DMS79 (cell line): ENCODE measurements at regions not wholly inside any gene's neighbourhood (a gene's known extent, or its start where the extent isn't known, plus 50 kb on each side); places are given as distances from the start of the nearest gene placed in this dataset.

Experiments
- DNase-seq: peaks from one replicate; lab custom pipeline; 2025; lab: John Stamatoyannopoulos, UW

DNA sequence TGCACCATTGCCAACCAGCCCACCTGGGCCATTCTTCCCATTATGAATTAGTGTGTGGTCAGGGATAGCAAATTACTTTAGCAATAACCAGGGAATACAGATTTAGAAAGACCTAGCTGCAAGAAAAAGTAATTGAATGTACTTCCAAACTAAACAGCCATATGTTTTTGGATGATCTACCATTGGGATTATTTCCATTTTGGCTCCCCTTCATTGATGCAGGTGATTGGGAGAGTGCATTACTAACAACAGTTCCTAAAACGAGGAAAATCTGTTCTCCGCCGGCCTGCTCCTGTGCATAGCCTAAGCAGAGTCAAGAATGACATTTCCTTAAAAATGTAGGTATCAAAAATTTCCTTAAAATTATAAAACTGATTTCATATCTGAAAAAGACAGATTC lies 58.5 kb downstream of the MAIP1 start:
- no peak for DNase-seq

DNA sequence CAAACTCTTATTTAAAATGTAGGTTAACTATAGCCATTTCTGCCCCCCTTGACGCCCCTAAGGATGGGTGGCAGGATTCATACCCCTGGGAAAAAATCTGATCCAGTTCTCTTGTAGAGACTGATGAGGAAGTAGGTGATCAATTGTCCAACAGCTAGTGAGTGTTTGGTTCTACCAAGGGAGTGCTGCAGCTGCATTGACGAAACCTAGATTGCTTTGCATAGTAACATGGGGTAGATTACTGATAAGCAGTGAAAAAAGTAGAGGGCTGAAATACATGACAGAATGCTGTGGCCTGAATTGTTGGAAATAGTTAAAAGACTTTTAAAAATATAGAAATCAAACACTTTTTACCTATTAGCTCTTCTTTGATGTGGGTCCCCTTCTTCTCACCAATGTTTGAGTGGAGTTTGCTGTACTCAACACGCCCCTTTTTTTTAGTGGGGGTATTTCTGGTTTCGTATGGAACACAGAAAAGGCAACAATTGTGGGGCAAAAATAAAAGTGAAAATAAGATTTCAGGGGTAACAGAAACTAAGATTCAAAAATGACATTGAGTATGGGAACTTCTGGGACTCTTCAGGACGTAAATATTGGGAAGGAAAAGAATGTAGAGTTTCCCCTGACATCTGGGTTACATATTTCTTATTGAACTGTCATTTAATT lies 66.2 kb downstream of the MAIP1 start:
- no peak for DNase-seq

DNA sequence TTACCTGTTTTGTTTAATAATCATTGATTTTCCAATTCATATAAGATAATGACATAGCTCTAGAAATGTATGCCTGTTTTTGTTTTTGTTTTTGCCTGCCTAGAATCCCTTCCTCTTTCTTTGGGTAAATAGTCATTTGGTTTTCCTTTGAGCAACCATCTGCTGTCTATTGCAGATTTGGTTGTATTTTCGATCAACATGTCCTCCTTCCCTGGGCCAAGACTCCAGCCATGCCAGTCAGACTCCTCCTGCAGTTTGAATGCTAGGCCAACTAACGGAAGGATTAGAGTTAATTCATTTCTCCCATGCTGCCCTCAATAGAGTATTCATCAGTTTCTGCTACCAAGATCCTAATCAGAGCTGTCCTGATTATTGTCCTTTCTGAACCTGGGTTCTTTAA lies 67.1 kb downstream of the MAIP1 start:
- DNase-seq: no peak

DNA sequence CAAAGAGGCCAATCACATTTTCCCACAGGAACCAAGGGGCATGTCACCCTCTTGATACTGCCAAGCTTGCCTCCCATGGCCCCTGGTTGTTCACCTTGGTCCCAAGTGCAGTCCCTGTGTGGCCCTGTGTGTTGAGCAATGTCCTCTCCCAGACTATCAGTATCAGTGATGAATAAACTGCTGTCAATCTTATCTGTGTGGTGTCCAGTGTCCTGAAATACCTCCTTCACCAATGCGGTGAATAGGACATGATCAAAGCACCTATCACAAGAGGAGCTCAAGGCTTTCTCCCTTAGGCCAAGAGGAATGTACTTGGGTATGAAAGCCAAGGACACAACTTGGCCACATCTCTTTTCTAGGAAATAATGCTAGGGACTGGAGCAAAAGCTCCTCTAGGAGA lies 68.2 kb downstream of the MAIP1 start:
- no peak for DNase-seq

DNA sequence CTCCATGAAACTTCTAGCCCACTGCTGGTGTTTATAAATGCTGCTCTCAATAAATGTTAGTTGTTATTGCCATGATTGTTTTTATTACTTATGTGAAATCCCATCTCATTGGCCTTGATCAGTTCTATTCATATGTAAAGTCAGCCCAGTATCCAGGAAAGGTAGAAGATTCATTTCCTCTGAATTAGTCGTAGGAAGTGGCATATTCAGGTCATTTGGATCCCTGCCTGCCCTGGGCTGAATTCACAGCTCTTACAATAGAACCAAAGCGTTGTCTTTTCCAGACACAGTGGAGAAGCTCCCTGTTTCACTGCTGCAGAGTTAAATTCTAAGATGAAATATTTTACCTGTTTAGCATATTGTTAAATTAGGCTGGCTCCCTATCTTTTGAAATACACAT lies 70.3 kb downstream of the MAIP1 start:
- no peak for DNase-seq

DNA sequence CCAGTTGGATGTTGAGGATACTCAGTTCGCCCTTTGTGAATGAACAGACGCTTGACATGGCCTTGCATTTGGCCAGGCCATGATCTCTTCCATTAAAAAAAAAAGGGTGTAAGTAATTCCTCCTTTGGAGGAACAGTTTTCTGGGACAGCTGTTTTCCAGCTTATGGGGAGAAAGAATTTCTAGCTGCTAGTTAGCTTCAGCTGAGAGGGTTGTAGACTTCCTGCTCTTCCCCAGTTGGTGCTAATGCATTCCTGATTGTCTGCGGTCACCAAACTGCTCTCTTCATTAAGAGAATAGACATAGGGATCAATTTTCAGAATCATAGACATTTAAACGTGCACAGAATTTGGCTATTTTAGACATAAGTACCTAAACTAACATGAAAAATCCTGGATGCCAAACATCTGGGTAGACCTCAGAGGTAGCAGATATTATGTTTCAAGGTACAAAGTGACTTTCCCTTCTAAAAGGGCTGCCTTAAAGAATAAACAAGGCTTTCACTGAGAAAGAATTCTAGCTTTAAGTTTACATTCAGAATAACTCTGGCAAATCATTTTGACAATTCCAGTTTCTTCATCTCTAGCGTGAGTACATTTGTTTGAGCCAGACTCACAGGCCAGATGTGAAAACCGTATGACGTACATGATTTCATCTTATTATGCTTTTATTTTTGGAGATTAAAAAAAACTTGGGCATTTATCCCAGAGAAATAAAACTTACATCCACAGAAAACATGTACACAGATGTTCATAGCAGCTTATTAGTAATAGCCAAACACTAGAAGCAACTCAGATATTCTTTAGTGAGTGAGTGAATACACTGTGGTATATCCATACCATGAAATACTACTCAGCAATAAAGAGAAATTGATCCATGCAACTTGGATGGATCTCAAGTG lies 71.2 kb downstream of the MAIP1 start:
- DNase-seq: no peak

DNA sequence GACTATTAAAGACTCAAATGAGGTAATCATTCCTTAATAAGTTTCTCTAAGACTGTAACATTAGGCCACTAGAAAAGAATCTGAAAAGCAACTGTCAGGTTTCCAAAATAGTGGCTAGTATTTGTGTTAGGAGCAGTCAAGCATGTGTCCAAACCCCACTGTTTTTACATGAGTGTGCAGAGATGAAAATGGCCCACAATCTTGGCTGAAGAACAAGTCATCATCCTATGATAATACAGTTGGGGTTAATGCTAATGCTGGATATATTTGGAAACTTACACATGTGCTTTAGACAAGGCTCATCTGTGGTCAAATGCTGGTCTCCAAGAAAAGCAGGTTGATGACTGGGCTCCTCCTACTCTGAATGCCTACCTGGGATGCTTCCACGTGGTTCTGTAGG lies 73.6 kb downstream of the MAIP1 start:
- DNase-seq: no peak

DNA sequence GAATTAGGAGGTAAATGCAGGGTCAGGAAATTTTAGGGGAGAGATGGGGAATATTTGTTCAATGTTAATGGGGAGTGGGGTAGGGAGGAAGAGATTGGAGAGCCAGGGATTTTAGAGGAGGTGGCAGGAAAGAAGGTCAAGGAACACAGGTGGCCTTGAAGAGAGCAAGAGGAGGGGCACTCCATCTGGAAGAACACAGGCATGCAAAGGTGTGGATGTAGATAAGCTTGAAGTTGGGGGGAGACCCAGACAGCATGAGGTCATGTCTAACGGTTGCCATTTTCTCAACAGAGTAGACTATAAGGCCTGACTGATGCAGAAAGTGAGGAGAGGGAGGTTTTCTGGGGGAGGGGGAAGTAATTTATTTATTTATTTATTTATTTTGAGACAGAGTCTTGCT lies 77.5 kb downstream of the MAIP1 start:
- no peak for DNase-seq

DNA sequence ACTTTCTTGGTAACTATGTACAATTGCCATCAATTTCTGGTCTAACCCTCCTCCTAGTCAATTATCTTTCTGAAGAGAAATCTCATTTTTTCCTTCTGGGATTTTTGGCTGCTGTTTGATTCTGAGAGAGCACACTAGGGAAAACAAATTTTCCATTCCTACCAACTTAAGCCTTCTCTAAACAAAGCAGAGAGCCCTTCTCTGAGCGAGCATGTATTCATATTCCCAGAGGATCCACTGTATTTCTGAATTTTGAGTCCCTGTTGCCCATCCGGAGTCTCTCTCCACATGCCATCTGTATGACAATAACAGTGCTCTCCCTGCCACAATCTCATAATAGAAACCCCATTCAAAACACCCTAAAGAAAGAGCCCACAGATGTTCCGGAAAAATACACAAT lies 78.5 kb downstream of the MAIP1 start:
- no peak for DNase-seq

DNA sequence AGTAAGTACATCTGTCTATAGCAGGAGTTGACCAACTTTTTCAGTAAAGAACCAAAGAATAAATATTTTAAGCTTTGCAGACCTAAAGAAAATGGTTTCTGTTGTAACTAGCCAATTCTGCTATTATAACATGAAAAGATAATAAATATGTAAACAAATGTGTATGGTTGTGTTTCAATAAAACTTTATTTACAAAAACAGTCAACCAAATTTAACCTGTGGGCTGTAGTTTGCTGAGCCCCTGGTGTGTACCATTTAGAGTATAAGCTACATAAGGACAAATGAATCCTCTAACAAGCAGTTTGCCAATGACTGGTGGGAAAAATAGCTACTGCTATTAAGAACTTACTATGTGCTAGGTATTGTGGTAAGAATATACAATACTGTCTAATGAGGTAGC lies 79.4 kb downstream of the MAIP1 start:
- DNase-seq: no peak

DNA sequence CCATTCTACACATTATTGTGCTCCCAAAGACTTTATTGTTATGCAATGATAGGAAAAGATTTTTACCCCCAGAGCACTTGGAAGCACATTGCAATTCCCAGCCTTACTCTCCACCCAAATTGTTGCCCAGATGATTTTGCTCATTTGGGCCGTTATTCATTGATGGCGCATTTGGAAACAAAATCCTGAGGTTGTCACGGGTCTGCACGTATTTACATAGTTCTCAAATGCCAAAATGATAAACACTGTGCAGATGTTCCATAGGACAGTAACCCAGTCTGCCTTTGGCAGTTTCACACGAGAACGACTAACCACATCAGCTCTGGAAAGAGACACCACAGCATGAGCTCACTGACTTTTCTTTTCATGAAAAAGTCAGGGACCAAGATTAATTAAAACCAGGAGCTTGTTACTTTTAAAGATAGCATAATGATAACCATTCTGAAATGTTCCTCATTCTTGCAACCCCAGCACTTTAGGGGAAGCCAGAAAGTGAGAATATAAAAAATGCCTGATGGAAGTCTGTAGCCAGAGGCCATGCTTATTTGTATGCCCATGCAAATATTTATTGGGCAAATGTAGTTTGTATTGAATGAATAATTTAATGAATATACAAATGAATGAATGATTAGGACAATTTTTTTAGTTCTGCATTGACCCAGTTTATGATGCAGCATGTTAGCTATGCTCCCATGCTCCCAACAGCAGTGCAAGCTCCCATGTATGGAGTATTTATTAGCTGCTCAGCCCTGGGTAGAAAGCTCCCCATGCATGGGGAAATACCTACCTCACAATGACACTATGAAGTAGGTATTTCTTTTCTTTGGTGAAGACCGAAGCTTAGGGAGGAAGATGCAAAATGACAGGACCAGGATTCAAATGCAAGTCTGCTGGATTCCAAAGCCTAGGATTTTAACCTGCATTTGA lies 84.6 kb downstream of the MAIP1 start:
- DNase-seq: no peak

DNA sequence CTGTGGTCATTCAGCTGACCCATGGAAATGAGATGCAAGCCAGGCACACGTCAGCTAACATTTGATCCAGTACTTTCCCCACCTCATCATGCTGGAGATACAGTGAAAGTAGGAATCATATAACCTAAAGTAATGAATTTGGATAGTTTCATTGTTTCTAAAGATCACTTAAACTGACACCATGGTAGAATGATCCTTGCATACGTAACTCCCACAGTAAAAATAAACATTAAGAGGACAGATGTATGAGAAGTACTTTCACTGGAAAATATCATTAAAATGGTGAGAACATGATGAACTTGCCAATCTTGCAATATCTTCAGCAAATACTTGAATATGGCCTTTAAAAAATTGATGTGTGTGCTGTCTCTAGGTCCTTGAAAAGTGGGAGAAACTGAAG lies 85.4 kb downstream of the MAIP1 start:
- DNase-seq: no peak

DNA sequence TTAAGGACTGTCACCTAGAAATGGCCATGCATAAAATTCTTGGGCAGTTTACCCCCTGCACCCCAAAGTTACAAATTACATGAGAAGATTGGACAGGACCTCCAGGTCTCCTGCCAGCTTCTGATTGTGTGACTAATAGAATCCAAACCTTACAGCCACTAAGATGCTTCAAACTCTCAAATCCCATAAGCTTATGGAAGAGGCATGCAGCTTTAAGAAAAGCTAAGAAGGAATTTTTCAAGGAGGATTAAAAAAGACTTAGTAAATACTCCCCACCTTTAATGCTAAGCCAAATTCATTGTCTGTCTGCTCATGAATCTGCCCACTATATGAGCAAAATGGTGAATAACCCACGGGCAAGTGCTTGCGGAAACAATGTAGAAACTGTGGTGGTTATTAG lies 86.3 kb downstream of the MAIP1 start:
- no peak for DNase-seq

DNA sequence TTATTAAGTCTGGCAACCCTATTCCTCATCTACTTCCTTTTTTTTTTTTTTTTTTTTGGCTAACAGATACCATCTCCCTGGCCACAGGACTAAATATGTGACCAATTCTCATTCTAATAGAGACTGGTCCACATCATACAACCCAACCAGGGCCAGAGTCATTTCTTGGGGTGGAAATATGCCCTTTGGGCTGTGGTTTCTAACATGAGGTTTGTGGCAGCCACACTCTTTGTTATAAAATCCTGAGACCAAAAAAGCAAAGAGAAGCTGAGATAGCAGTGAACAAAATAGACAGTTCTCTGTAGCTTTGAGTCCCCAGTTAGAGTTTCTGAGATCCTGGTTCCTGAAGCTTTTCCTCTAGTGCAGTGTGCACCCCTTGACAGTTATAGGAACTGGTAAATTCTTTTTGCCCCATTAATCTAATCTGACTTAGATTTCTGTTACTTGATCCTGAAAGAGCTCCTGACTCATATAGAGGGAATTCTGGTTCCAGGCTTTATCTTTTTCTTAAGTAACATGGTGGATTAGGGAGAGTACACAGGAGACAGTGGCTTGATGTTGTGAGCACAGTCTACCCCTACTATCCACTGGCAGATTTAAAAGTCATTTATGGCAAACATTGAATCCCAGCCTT lies 86.8 kb downstream of the MAIP1 start:
- DNase-seq: no peak

DNA sequence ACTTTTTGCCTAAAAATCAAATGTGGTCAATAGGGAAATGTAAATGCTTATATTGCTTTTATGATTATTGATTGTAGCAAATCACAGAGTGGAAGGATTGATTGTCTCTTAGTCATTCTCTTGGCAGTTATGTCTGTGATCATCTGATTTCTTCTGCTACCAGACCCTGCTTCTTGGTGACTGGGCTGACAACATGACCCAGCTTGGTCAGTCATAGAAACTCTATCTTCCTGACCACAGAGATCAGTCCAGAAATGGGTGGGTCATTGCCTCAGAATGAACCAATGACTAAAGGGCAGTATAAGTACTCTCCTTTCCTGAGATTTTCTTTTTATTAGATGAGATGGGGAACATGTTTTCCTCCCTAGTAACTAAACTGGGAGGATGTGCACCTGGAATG lies 87.6 kb downstream of the MAIP1 start:
- no peak for DNase-seq

DNA sequence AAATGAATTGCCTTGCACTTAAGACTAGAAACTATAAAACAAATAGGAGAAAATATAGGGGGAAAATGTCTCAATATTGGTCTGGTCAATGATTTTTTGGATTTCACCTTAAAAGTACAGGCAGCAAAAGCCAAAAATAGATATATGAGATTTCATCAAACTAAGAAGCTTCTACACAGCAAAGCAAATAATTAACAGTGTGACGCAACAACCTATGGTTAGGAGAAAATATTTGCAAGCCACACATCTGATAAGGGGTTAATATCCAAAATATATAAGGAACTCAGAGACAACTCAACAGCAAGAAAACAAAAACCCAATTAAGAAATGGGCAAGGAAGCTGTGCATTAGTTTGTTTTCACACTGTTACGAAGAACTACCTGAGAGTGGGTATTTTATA lies 89.1 kb downstream of the MAIP1 start:
- DNase-seq: no peak

DNA sequence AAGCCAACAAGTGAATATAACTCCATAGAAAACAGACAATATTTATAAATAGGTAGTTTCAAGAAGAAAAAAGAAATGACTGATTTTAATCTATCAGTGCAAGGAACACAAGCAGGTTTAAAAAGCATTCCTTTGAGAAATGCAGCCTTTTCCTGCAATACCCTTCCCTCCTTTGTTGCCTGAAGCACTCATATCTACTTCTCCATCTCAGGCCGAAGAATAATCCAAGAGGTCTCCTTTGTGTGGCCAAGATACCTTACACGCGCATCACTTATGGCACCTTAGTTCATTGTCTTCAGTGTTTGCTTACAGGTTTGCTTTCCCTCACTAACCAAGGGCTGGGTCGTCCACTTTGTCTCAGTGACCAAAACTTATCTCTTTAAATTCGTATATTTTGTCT lies 93.0 kb downstream of the MAIP1 start:
- DNase-seq: no peak

DNA sequence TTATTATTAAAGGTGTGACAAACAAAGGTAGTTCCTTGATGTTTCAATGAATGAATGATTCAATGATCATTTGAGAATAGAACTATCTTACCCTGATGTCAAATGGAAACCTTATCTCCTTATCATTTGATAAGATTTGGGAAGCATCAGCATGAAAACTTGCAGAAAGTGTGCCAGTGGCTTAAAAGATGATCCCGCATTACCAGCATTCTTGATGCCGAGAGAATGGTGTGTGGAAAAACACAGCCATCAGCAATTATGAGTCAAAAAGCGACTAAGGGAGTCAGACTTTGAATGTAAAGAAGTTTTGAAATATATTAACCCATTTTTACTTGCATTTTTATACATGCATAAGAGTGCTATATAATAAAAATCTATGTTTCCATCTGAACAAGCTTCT lies 93.7 kb downstream of the MAIP1 start:
- DNase-seq: no peak

DNA sequence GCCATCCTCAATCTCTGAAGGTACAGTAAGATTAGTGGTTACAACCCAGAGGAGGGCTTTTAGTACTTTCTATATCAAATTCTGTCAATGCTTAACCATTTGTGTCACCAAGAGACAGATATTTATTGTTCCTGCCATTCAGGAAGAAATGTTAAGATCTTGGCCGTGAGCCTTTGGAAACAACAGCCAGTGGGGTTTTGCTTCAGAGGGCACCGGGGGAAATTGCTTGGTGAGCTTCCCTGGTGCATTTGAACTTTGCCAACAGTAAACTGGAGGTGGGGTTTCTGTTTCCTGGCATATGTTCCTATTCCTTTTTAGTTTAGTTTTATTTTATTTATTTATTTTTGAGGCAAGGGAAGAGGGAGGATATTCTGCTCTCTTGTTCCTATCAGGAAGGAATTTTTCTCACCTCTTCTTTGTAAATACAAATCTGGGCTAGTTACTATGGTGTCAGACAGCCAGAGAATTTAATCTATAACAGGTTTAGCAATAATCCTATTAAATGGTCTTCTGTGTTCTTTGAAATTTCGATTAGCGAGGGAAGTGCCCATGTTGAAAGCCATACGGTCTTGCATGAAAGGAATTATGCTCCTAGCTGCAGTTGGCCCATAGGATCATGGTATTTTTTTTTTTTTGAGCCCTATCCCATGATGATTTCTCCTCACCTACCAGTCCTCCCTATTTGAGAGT lies 95.7 kb downstream of the MAIP1 start:
- no peak for DNase-seq

DNA sequence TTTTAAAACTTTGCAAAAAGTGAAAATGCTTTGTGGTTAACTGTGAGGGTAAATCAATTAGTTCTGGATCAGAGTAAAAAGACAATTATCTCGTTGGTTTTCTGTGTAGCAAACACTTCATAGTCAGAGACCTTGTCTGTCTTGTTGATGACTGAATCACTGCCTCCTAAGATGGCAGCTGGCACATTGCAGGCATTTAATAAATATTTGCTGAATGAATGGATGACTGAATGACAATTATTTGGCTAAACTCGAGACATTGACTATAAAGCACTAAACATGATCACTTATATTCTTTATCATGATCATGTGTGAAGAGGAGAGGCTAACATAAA lies 96.2 kb downstream of the MAIP1 start:
- DNase-seq: peak; percentile 5

DNA sequence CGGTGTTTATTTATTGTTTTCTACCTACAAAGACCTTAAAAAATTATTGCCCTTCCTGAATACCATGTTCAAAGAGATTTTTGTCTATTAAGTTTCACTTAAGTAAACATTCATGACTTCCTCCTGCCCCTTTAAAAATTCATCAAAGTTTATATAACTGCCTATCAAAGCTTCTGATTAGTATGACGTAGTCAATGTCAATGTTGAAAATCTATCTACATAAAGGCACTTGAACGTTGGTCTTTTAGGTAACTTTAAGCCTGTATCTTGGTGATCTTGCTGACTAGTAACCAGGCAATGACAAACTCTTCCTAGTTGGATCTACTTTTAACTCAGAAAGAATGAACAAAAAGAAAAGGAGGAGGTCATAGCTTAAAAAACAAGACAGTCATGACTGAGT lies 97.2 kb downstream of the MAIP1 start:
- DNase-seq: no peak
